H1 (cell line): ENCODE measurements at regions not wholly inside any gene's neighbourhood (a gene's known extent, or its start where the extent isn't known, plus 50 kb on each side); places are given as distances from the start of the nearest gene placed in this dataset.

Experiments
- HDAC2 ChIP-seq, 2 experiments: fragments of 300-600 bp in 1 of 2; sonication (generic) in 1 of 2; IDR thresholded peaks; 2 replicates each; pipeline ENCODE4 v1.6.1; 2011 to 2012; ENCODE audit warnings: low read depth in 2 of 2, low read length in 2 of 2, mild to moderate bottlenecking in 2 of 2, moderate library complexity in 2 of 2, borderline replicate concordance in 1 of 2, inconsistent platforms in 1 of 2
- RBBP5 ChIP-seq: IDR thresholded peaks from 2 replicates; pipeline ENCODE4 v1.7.1; 2012; ENCODE audit warnings: low read depth, mild to moderate bottlenecking, inconsistent platforms, low read length, moderate library complexity, borderline replicate concordance

DNA sequence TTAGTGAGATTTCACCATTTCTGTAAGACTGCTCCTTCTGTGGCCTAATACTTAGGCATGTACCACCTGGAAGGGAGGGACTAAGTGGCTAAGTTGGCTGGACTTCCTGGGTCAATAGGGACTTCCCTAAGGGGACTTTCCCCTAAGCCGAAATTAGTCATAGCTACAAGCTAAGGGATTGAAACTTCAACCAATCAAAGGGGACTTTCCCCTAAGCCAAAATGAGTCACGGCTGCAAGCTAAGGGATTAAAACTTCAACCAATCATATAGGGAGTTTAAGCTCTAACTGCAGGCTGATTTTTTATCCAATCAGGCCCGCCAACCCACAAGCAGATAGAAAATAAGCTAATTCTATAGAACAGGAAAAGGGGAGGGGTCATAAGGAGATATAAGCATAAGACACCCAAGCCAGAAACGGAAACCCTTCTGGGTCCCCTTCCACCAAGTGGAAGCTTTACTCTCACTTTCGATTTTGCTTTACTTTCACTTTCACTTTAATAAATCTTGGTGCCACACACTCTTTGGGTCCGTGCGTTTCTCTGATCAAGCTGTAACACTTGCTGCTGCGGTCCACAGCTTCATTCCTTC is 382.8 kb downstream of the KLHL4 start (continued):
- TF ChIP-seq HDAC2 (IDR thresholded peaks at IDR 0.05; ENCODE audit: borderline replicate concordance in 1 of 2, low read depth in 2 of 2, low read length in 2 of 2) (no peak), RBBP5 (no peak)
